HEK293T (cell line): ENCODE measurements at regions not wholly inside any gene's neighbourhood (a gene's known extent, or its start where the extent isn't known, plus 50 kb on each side); places are given as distances from the start of the nearest gene placed in this dataset.
"Not testable (repeated sequence)": the region's sequence is repeated elsewhere in the genome, so short reads cannot be mapped to it uniquely, and the experiment has no call there.

ENCODE experiments used
- CTCF ChIA-PET: fragments of 350-600 bp; formaldehyde crosslinking; extraction: SDS; loops from one replicate; lab custom pipeline; 2021; ENCODE audit warnings: antibody characterized with exemption, inconsistent platforms; lab: Yijun Ruan, JAX
- POLR2A ChIA-PET: fragments of 350-600 bp; formaldehyde crosslinking; extraction: SDS; loops from one replicate; lab custom pipeline; 2020; ENCODE audit warnings: antibody characterized with exemption, inconsistent platforms; lab: Yijun Ruan, JAX
- DNase-seq: peaks from one replicate; pipeline ENCODE4 v3.0.0; 2012; ENCODE audit warnings: mixed read lengths; ENCODE audit errors: extremely low spot score
- ARNT ChIP-seq: fragments of 450-650 bp; IDR thresholded peaks from 2 replicates; pipeline ENCODE4 v1.6.1; 2017; ENCODE audit warnings: mild to moderate bottlenecking
- BHLHE40 ChIP-seq: fragments of 450-650 bp; IDR thresholded peaks from 2 replicates; pipeline ENCODE4 v1.6.1; 2016; ENCODE audit warnings: mild to moderate bottlenecking, moderate library complexity, borderline replicate concordance
- CTBP1 ChIP-seq: fragments of 450-650 bp; IDR thresholded peaks from 2 replicates; pipeline ENCODE4 v1.6.1; 2016; ENCODE audit warnings: borderline replicate concordance
- ELF4 ChIP-seq: fragments of 450-650 bp; IDR thresholded peaks from 2 replicates; pipeline ENCODE4 v1.6.1; 2017; ENCODE audit warnings: antibody characterized with exemption
- FOXA1 ChIP-seq: fragments of 450-650 bp; IDR thresholded peaks from 2 replicates; pipeline ENCODE4 v1.6.1; 2016; ENCODE audit warnings: mild to moderate bottlenecking
- FOXK2 ChIP-seq: fragments of 450-650 bp; IDR thresholded peaks from 2 replicates; pipeline ENCODE4 v1.6.1; 2016; ENCODE audit warnings: mild to moderate bottlenecking
- FOXM1 ChIP-seq: fragments of 450-650 bp; IDR thresholded peaks from 2 replicates; pipeline ENCODE4 v1.6.1; 2017; ENCODE audit warnings: mild to moderate bottlenecking, borderline replicate concordance
- HDGF ChIP-seq: fragments of 450-650 bp; IDR thresholded peaks from 2 replicates; pipeline ENCODE4 v1.6.1; 2017; ENCODE audit warnings: antibody characterized with exemption, borderline replicate concordance
- L3MBTL2 ChIP-seq: fragments of 450-650 bp; conservative IDR thresholded peaks from 2 replicates; pipeline ENCODE4 v1.6.1; 2016; ENCODE audit warnings: mild to moderate bottlenecking
- LEF1 ChIP-seq: fragments of 450-650 bp; IDR thresholded peaks from 2 replicates; pipeline ENCODE4 v1.6.1; 2017; ENCODE audit warnings: mild to moderate bottlenecking, borderline replicate concordance
- NFRKB ChIP-seq: fragments of 450-650 bp; IDR thresholded peaks from 2 replicates; pipeline ENCODE4 v1.6.1; 2016; ENCODE audit warnings: mild to moderate bottlenecking, moderate library complexity
- SP1 ChIP-seq: fragments of 450-650 bp; IDR thresholded peaks from 2 replicates; pipeline ENCODE4 v1.6.1; 2017
- SUZ12 ChIP-seq: fragments of 450-650 bp; IDR thresholded peaks from 2 replicates; pipeline ENCODE4 v1.6.1; 2016; ENCODE audit warnings: mild to moderate bottlenecking
- TARDBP ChIP-seq: fragments of 450-650 bp; IDR thresholded peaks from 2 replicates; pipeline ENCODE4 v1.6.1; 2016
- ZNF384 ChIP-seq: fragments of 450-650 bp; IDR thresholded peaks from 2 replicates; pipeline ENCODE4 v1.6.1; 2016
- TF ChIP-seq, protein P1 (sequence below): fragments of 450-650 bp; IDR thresholded peaks from 2 replicates; pipeline ENCODE4 v1.6.1; 2016

DNA sequence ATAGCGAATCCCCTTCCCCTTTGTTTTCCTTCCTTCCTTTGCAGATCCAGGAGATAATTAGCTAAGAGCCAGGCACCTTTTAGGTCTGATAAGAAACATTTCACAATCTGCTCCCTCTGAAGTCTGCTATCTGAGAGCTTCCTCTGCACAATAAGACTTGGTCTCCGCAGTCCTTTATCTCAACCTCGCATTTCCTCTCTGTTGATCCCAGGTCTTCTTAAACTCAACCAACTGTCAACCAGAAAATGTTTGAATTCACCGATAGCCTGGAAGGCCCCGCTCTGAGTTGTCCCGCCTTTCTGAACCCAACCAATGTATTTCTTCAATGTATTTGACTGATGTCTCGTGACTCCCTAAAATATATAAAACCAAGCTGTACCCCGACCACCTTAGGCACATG, 78.4 kb upstream of the CTDP1 start:
- no peak for DNase-seq
- ChIA-PET CTCF (no interaction called here), POLR2A (no interaction called here)
- no peak for TF ChIP-seq HDGF
- TF ChIP-seq, protein P1, sequence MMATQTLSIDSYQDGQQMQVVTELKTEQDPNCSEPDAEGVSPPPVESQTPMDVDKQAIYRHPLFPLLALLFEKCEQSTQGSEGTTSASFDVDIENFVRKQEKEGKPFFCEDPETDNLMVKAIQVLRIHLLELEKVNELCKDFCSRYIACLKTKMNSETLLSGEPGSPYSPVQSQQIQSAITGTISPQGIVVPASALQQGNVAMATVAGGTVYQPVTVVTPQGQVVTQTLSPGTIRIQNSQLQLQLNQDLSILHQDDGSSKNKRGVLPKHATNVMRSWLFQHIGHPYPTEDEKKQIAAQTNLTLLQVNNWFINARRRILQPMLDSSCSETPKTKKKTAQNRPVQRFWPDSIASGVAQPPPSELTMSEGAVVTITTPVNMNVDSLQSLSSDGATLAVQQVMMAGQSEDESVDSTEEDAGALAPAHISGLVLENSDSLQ: no peak
- TF ChIP-seq FOXA1: no peak
- no peak for TF ChIP-seq ARNT
- no peak for TF ChIP-seq FOXM1
- TF ChIP-seq ZNF384: no peak
- no peak for TF ChIP-seq L3MBTL2
- no peak for TF ChIP-seq BHLHE40
- TF ChIP-seq LEF1: no peak
- no peak for TF ChIP-seq SP1
- no peak for TF ChIP-seq SUZ12
- TF ChIP-seq NFRKB: no peak
- no peak for TF ChIP-seq CTBP1
- TF ChIP-seq TARDBP: no peak
- TF ChIP-seq ELF4: no peak
- no peak for TF ChIP-seq FOXK2

DNA sequence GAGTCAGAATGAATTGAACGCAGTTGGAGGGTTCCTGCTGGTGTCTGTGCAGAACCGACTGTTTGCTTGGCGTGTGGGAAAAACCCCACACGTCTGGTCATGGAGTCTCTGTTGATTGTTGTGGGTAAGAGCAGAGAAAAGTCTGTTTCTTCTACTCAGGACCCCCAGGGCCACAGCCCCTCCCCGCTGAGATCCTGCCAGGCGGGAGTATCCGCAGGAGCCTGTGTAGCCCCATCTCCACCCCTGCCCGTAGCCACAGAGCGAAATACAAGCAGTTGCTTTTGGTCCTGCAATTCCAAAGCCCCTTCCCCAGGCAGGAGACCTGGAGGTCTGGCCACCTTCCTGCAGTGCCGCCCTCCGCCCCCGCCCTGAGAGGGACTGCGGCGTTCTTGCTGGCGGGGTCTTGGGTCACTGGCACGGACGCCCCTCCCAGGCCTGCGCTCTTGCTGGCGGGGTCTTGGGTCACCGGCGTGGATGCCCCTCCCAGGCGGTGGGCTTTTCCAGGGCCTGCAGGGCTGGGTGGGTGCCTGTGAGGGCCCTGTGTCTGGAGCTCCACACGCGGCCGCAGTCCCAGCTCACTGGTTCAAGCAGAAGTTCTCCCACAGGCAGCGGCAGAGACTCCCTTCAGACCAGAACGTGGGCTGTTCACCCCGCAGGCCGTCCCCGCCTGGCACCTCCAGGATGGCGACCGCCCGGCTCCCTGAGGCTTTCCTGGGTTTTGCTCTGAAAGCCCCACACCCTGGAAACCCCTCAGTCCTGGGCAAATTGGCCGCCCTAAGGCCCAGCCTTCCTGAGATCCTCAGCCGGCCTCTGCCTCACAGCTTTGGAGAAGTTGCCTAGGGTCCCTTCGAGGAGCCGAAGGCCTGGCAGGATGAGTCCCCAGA, 76.0 kb upstream of the CTDP1 start:
- TF ChIP-seq FOXM1: no peak
- TF ChIP-seq LEF1: no peak
- TF ChIP-seq SP1: no peak
- TF ChIP-seq BHLHE40: no peak
- no peak for TF ChIP-seq FOXK2
- no peak for TF ChIP-seq TARDBP
- TF ChIP-seq, protein P1: no peak
- no peak for TF ChIP-seq L3MBTL2
- no peak for TF ChIP-seq SUZ12
- TF ChIP-seq FOXA1: no peak
- TF ChIP-seq CTBP1: no peak
- TF ChIP-seq HDGF: no peak
- no peak for TF ChIP-seq ELF4
- TF ChIP-seq NFRKB: no peak
- TF ChIP-seq ARNT: no peak
- no peak for TF ChIP-seq ZNF384
- CTCF ChIA-PET: no interaction called here

DNA sequence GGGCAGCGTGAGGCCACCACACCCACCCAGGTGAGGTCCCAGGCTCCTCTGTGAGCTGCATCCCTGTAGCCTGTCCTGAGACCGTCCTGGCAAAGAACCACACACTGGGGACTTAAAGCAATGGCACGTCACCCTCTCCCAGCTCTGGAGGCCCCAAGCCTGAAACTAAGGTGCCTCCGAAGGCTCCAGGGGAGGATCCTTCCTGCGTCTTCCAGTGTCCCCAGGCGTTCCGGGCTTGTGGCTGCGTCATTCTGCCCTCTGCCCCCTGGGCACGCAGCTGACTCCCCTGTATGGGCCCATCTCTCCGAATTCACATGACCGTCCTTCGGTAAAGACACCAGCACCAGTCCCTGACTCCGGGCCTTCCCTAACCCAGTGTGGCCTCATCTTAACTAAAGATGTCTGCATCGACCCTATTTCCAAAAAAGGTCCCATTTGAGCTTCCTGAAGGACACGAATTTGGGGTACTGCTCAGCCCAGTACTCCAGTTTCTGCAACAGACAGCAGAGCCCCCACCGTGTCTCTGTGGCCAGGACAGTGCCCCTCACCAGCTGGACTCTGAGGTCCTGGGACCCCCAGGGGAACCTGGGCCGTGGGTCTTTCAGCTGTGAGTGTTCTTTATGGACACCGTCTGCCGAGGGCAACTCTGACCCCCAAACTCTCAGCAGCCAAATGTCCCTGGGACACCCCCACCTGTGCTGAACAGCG, 75.2 kb upstream of the CTDP1 start:
- TF ChIP-seq ELF4: no peak
- TF ChIP-seq CTBP1: no peak
- TF ChIP-seq FOXM1: no peak
- TF ChIP-seq BHLHE40: no peak
- TF ChIP-seq, protein P1: no peak
- no peak for TF ChIP-seq NFRKB
- no peak for TF ChIP-seq ZNF384
- CTCF ChIA-PET: no interaction called here
- no peak for DNase-seq
- POLR2A ChIA-PET: no interaction called here

More for the DNA sequence above, 76.0 kb upstream of the CTDP1 start:
- DNase-seq: no peak
- POLR2A ChIA-PET: no interaction called here

DNA sequence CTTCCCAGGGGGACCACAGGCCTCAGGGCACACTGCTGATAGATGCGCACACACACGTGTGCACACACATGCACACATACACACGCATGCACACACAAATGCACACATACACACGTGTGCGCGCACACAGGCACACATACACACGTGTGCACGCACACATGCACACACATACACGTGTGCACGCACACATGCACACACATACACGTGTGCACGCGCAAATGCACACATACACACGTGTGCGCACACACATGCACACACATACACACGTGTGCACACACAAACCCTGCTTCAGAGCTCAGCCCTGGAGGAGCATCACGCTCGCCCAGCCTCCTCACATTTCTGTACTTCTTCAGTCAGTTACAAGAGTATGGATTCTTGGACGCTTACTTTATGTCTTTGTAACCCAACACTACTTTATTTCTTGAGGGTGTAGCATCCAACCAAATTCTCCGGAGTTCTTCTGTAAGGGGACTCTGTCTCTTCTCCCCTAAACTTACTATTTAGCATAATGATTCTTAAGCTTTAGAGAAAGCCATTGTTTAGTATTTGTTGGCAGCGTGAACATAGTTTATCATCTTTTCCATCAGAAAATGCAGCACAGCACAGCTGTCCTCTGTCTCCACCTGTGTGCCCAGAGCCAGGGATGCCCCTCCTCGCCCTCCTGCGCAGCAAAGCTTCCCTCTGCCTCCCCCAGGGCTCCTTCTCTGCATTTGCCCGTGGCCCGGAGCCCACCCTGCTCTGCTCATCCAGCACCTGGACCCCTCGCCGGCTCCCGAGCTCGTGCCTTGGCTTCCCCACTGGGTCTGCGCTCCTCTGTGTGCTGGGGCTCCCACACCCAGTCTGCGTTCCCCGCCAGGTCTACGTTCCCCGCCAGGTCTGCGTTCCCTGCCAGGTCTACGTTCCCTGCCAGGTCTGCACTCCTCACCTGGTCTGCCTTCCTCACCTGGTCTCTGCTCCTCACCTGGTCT, 74.4 kb upstream of the CTDP1 start:
- TF ChIP-seq SP1: no peak
- TF ChIP-seq CTBP1: no peak
- TF ChIP-seq FOXK2: no peak
- no peak for TF ChIP-seq FOXA1
- no peak for TF ChIP-seq SUZ12
- TF ChIP-seq NFRKB: no peak
- no peak for TF ChIP-seq HDGF
- TF ChIP-seq ZNF384: no peak
- TF ChIP-seq BHLHE40: no peak
- POLR2A ChIA-PET: no interaction called here
- no peak for DNase-seq
- CTCF ChIA-PET: no interaction called here

DNA sequence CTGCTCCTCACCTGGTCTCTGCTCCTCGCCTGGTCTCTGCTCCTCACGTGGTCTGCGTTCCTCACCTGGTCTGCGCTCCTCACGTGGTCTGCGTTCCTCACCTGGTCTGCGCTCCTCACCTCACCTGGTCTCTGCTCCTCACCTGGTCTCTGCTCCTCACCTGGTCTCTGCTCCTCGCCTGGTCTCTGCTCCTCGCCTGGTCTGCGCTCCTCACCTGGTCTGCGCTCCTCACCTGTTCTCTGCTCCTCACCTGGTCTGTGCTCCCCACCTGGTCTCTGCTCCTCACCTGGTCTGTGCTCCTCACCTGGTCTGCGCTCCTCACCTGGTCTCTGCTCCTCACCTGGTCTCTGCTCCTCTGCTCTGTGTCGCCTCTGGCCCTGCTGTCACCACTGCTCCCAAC, 73.5 kb upstream of the CTDP1 start:
- DNase-seq, CTCF ChIA-PET, POLR2A ChIA-PET: not testable (repeated sequence)
